Keratinocyte (primary cell): ENCODE measurements at regions not wholly inside any gene's neighbourhood (a gene's known extent, or its start where the extent isn't known, plus 50 kb on each side); places are given as distances from the start of the nearest gene placed in this dataset.

Experiments used
- DNase-seq: peaks from one replicate; pipeline ENCODE4 v3.0.0-alpha.2; 2011; ENCODE audit warnings: low read depth, missing footprints, low spot score
- FAIRE-seq: peaks from 2 replicates; lab custom pipeline; 2011; peaks lifted over from hg19 to GRCh38; lab: Jason Lieb, UNC
- H2AFZ ChIP-seq: 2 replicates; pipeline ENCODE4 v1.6.0; 2012; ENCODE audit warnings: low read length, control low read depth, inconsistent platforms; ENCODE audit not compliant: control insufficient read depth
- H3K27ac ChIP-seq: 2 replicates; pipeline ENCODE4 v1.5.1; 2011; ENCODE audit warnings: low read length; ENCODE audit not compliant: control insufficient read depth, insufficient read depth
- H3K27me3 ChIP-seq: 3 replicates; pipeline ENCODE4 v1.6.0; 2011; ENCODE audit warnings: low read length; ENCODE audit not compliant: control insufficient read depth, insufficient read depth; ENCODE audit errors: extremely low read depth
- H3K36me3 ChIP-seq, 2 experiments: 2 replicates in 1 of 2; 3 replicates in 1 of 2; pipeline ENCODE4 v1.5.1; 2011; ENCODE audit warnings: low read length in 2 of 2, mild to moderate bottlenecking in 1 of 2; ENCODE audit not compliant: control insufficient read depth in 2 of 2, insufficient read depth in 2 of 2; ENCODE audit errors: extremely low read depth in 1 of 2
- H3K4me1 ChIP-seq: 3 replicates; pipeline ENCODE4 v1.5.1; 2011; ENCODE audit warnings: low read length; ENCODE audit not compliant: control insufficient read depth, insufficient read depth; ENCODE audit errors: extremely low read depth
- H3K4me2 ChIP-seq: 3 replicates; pipeline ENCODE4 v1.6.0; 2011; ENCODE audit warnings: low read depth, low read length; ENCODE audit not compliant: control insufficient read depth, insufficient read depth; ENCODE audit errors: extremely low read depth
- H3K4me3 ChIP-seq, 3 experiments: fragments of 200-600 bp in 1 of 3; sonication (generic) in 1 of 3; 2 replicates in 2 of 3; 3 replicates in 1 of 3; pipeline ENCODE4 v1.5.1; 2011 to 2016; ENCODE audit warnings: low read length in 3 of 3, mild to moderate bottlenecking in 3 of 3, control low read depth in 2 of 3, inconsistent platforms in 1 of 3, low read depth in 1 of 3, mixed read lengths in 1 of 3, mixed run types in 1 of 3, moderate library complexity in 1 of 3; ENCODE audit not compliant: control insufficient read depth in 2 of 3, insufficient read depth in 2 of 3; ENCODE audit errors: extremely low read depth in 1 of 3
- H3K79me2 ChIP-seq: 2 replicates; pipeline ENCODE4 v1.6.0; 2012; ENCODE audit warnings: low read length; ENCODE audit not compliant: control insufficient read depth, insufficient read depth
- H3K9ac ChIP-seq: 3 replicates; pipeline ENCODE4 v1.6.0; 2011; ENCODE audit warnings: low read length; ENCODE audit not compliant: control insufficient read depth, insufficient read depth; ENCODE audit errors: extremely low read depth
- H3K9me1 ChIP-seq: 3 replicates; pipeline ENCODE4 v1.6.0; 2011; ENCODE audit warnings: low read length; ENCODE audit not compliant: control insufficient read depth, insufficient read depth; ENCODE audit errors: extremely low read depth
- H3K9me3 ChIP-seq: 2 replicates; pipeline ENCODE4 v1.5.1; 2012; ENCODE audit warnings: low read depth, low read length; ENCODE audit not compliant: control insufficient read depth
- H4K20me1 ChIP-seq: 3 replicates; pipeline ENCODE4 v1.6.0; 2011; ENCODE audit warnings: low read length; ENCODE audit not compliant: control insufficient read depth, insufficient read depth; ENCODE audit errors: extremely low read depth
- EZH2 ChIP-seq: IDR thresholded peaks from one replicate; pipeline ENCODE4 v1.6.1; 2012; ENCODE audit warnings: inconsistent platforms, mild to moderate bottlenecking, low read length, moderate library complexity
- dilution Hi-C: fragments of 300-500 bp; cut with MboI; formaldehyde crosslinking; loops from one replicate; pipeline ENCODE4 v1.7.0; 2020; ENCODE audit warnings: low sequenced_read_pairs; ENCODE audit not compliant: extremely low pct_ligation_motif_present
- TF ChIP-seq, protein P1 (sequence below), 3 experiments: IDR thresholded peaks in 1 of 3; conservative IDR thresholded peaks in 1 of 3; optimal IDR thresholded peaks in 1 of 3; 2 replicates in 2 of 3; 3 replicates in 1 of 3; pipeline versions ENCODE3 to v1.5.1; 2011; ENCODE audit warnings: low read length in 3 of 3, mild to moderate bottlenecking in 3 of 3, moderate library complexity in 2 of 3, control low read depth in 1 of 3, inconsistent platforms in 1 of 3; ENCODE audit not compliant: insufficient read depth in 2 of 3; ENCODE audit errors: extremely low read depth in 1 of 3

DNA sequence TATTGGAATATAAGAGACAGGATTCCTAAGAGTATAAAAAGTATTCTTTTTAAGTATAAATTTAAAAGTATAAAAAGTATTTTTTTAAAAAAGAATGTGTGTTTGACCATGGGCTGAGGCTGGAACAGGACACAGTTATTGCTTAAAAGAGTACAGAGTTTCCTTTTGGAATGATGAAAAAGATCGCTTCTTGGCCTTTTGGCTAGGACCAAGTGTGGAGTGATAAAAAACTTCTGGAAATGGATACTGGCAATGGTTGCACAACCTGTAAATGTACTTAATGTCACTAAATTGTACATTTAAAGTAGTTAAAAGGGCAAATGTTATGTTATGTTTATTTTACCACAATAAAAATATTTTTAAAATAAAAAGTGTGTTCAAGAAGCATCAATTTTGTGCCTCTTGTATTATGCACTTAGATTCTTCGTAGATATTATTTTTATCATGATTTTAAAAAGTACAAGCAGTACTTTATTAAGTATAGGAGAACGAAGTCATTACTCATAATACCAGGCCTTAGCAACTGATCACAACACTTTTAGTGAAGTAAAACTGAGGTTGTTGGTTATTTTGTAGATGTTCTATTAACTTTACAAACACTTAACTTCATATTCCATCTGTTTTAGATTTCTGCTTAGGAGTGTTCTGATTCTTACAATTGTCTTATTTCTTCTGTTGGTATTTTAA is 389.1 kb upstream of the ZP4 start:
- no peaks in the 10 kb centered on the region for H3K9me3 ChIP-seq
- dilution Hi-C loops, result no loop called here
- no peaks in the 10 kb centered on the region for H3K36me3 ChIP-seq
- H3K27me3 ChIP-seq, result no peaks in the 10 kb centered on the region
- DNase-seq, result no peak
- H3K4me3 ChIP-seq, result no peak overlapping the region
- no peak overlapping the region for H3K4me2 ChIP-seq
- no peaks in the 10 kb centered on the region for H3K4me1 ChIP-seq
- TF ChIP-seq, protein P1, sequence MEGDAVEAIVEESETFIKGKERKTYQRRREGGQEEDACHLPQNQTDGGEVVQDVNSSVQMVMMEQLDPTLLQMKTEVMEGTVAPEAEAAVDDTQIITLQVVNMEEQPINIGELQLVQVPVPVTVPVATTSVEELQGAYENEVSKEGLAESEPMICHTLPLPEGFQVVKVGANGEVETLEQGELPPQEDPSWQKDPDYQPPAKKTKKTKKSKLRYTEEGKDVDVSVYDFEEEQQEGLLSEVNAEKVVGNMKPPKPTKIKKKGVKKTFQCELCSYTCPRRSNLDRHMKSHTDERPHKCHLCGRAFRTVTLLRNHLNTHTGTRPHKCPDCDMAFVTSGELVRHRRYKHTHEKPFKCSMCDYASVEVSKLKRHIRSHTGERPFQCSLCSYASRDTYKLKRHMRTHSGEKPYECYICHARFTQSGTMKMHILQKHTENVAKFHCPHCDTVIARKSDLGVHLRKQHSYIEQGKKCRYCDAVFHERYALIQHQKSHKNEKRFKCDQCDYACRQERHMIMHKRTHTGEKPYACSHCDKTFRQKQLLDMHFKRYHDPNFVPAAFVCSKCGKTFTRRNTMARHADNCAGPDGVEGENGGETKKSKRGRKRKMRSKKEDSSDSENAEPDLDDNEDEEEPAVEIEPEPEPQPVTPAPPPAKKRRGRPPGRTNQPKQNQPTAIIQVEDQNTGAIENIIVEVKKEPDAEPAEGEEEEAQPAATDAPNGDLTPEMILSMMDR (optimal IDR thresholded peaks at IDR 0.05 in 1 of 3, IDR thresholded peaks at IDR 0.05 in 1 of 3, conservative IDR thresholded peaks at IDR 0.05 in 1 of 3; ENCODE audit: extremely low read depth in 1 of 3, insufficient read depth in 2 of 3, low read length in 3 of 3), result no peak
- TF ChIP-seq EZH2, result no peak
- H3K9me1 ChIP-seq, result no peaks in the 10 kb centered on the region
- H3K79me2 ChIP-seq, result no peaks in the 10 kb centered on the region
- no peak overlapping the region for H3K9ac ChIP-seq
- FAIRE-seq, result no peak
- no peak overlapping the region for H2AFZ ChIP-seq
- H3K27ac ChIP-seq, result no peak overlapping the region
- H4K20me1 ChIP-seq, result no peaks in the 10 kb centered on the region

DNA sequence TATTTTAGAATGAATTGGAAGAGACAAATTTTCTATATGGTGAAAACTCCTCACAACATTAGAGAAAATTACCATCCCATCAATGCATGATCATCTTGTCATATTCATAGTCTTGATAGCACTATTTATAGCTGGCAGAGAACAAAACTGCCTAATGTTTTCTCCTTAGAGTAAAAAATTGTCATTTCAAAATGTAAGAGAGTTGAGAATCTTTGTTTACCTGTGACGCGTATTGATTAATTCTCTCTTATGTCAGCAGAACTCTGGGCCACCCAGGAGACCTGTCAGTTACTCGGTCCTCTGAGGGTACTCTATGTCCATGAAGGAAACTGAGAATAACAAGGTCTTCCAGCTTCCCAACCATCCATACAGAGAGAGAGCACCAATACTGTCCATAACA is 381.4 kb upstream of the ZP4 start:
- no peak overlapping the region for H3K9ac ChIP-seq
- H3K27ac ChIP-seq, result no peak overlapping the region
- H4K20me1 ChIP-seq, result no peaks in the 10 kb centered on the region
- H2AFZ ChIP-seq, result no peak overlapping the region
- H3K9me1 ChIP-seq, result no peaks in the 10 kb centered on the region
- DNase-seq (no peak), FAIRE-seq (no peak)
- H3K4me2 ChIP-seq, result no peak overlapping the region
- no peaks in the 10 kb centered on the region for H3K4me1 ChIP-seq
- dilution Hi-C loops, result no loop called here
- no peaks in the 10 kb centered on the region for H3K36me3 ChIP-seq
- no peaks in the 10 kb centered on the region for H3K27me3 ChIP-seq
- no peak for TF ChIP-seq EZH2
- TF ChIP-seq, protein P1 (optimal IDR thresholded peaks at IDR 0.05 in 1 of 3, IDR thresholded peaks at IDR 0.05 in 1 of 3, conservative IDR thresholded peaks at IDR 0.05 in 1 of 3; ENCODE audit: extremely low read depth in 1 of 3, insufficient read depth in 2 of 3, low read length in 3 of 3), result no peak
- H3K79me2 ChIP-seq, result no peaks in the 10 kb centered on the region
- no peak overlapping the region for H3K4me3 ChIP-seq
- H3K9me3 ChIP-seq, result no peaks in the 10 kb centered on the region
